Fibroblast of villous mesenchyme (primary cell): ENCODE measurements at regions not wholly inside any gene's neighbourhood (a gene's known extent, or its start where the extent isn't known, plus 50 kb on each side); places are given as distances from the start of the nearest gene placed in this dataset.

Source experiments
- DNase-seq: peaks from one replicate; pipeline ENCODE4 v3.0.0-alpha.2; 2010; ENCODE audit warnings: low read depth
- H3K4me3 ChIP-seq: 2 replicates; pipeline ENCODE4 v1.5.1; 2011; ENCODE audit warnings: low read depth, mild to moderate bottlenecking, low read length
- TF ChIP-seq, protein P1 (sequence below): IDR thresholded peaks from 2 replicates; pipeline ENCODE4 v1.5.1; 2012; ENCODE audit warnings: low read depth, mild to moderate bottlenecking, low read length; ENCODE audit not compliant: insufficient read depth

DNA sequence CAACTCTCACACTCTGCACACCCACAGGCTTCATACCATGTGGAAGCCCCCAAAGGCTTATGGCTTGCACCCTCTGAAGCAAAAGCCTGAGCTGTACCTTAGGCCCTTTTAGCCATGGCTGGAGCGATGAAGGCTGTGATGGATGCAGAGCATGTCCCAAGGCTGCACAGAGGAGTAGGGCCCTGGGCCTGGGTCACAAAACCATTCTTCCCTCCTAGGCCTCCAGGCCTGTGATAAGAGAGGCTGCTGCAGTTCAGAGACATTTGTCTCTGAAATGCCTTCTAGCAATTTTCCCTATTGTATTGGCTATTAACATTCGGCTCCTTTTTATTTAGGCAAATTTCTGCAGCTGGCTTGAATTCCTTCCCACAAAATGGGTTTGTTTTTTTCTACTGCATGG is 1707.7 kb downstream of the MRPL39 start:
- DNase-seq = no peak
- TF ChIP-seq, protein P1, sequence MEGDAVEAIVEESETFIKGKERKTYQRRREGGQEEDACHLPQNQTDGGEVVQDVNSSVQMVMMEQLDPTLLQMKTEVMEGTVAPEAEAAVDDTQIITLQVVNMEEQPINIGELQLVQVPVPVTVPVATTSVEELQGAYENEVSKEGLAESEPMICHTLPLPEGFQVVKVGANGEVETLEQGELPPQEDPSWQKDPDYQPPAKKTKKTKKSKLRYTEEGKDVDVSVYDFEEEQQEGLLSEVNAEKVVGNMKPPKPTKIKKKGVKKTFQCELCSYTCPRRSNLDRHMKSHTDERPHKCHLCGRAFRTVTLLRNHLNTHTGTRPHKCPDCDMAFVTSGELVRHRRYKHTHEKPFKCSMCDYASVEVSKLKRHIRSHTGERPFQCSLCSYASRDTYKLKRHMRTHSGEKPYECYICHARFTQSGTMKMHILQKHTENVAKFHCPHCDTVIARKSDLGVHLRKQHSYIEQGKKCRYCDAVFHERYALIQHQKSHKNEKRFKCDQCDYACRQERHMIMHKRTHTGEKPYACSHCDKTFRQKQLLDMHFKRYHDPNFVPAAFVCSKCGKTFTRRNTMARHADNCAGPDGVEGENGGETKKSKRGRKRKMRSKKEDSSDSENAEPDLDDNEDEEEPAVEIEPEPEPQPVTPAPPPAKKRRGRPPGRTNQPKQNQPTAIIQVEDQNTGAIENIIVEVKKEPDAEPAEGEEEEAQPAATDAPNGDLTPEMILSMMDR = no peak
- H3K4me3 ChIP-seq = no peak overlapping the region

DNA sequence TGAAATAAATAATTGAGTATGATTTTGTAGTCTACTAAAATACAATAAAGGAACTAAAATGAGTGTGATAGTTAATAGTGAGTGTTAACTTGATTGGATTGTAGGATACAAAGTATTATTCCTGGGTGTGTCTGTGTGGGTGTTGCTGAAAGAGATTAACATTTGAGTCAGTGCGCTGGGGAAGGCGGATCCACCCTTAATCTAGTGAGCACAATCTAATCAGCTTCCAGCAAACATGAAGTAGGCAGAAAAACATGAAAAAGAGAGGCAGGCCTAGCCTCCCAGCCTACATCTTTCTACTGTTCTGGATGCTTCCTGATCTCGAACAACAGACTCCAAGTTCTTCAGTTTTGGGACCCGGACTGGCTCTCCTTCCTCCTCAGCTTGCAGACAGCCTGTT is 1716.6 kb downstream of the MRPL39 start:
- TF ChIP-seq, protein P1 = no peak
- H3K4me3 ChIP-seq = no peak overlapping the region
- no peak for DNase-seq

DNA sequence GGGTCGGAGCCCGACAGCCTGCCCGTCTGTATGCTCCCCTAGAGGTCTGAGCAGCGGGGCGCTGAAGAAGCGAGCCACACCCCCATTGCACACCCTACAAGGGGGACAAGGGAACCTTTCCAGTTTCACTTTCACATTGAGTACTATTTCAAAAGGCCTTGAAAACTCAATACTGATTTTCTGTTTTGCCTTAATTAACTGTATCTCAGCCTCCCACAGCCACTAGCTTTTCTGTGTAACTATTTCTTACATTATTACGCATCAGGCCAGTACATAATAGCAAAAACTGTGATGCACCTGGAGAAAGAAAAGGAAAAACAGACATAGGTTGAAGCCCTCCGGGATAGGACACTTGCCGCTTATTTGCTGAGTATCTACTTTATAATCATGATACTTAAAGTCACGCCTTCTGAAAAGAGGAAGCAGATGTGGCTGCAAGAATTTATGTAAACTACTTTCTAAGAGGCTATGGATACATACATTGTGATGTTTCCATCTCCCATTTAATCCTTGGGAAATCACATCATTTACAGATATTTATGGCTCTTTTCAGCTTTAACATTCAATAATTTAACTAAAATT is 1719.5 kb downstream of the MRPL39 start:
- H3K4me3 ChIP-seq = no peak overlapping the region
- DNase-seq = no peak
- TF ChIP-seq, protein P1 = no peak

DNA sequence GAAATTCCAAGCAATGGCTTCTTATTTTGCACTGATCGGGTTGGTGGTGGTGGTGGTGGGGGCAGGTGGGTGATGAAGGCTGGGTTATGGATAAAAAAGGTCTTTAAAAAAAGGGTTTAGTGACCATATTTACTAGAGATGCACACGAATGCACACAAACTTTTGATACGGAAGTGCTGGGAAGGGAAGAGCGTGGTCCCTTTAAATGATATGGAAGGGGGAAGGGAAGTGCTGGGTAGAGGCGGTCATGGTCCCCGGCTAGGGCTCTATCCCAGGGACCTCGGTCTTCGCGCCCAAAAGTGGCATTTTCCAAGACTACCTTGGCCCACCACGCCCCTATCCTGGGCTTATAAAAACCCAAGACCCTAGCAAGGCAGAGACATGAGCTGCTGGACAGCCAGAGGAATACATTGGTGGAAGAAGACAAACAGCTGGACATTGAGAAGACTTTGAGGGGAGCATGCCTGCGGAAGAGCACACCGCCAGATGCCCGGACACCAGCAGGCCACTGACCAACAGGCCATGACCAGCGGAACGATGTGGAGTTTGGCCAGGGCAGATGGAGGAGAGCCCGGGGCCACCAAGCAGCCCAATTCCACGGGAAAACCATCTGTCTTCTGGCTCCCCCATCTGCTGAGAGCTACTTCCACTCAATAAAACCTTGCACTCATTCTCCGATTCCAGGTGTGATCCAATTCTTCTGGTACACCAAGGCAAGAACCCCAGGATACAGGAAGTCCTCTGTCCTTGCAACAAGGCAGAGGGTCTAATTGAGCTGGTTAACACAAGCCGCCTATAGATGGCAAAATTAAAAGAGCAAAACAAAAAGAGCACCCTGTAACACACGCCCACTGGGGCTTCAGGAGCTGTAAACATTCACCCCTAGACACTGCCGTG is 1720.2 kb downstream of the MRPL39 start:
- no peak for DNase-seq
- no peak overlapping the region for H3K4me3 ChIP-seq
- TF ChIP-seq, protein P1 = no peak

DNA sequence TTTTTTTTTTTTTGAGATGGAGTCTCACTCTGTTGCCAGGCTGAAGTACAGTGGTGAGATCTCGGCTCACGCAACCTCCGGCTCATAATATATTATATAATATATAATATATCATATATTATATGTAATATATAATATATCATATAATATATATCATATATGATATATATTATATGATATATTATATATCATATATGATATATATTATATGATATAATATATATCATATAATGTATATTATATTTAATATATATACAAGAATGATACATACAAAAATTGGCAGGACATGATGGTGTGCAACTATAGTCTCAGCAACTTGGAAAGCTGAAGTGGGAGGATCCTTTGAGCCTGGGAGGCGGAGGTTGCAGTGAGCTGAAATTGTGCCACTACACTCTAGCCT is 1725.5 kb downstream of the MRPL39 start:
- no peak overlapping the region for H3K4me3 ChIP-seq
- DNase-seq = no peak
- TF ChIP-seq, protein P1 = no peak

DNA sequence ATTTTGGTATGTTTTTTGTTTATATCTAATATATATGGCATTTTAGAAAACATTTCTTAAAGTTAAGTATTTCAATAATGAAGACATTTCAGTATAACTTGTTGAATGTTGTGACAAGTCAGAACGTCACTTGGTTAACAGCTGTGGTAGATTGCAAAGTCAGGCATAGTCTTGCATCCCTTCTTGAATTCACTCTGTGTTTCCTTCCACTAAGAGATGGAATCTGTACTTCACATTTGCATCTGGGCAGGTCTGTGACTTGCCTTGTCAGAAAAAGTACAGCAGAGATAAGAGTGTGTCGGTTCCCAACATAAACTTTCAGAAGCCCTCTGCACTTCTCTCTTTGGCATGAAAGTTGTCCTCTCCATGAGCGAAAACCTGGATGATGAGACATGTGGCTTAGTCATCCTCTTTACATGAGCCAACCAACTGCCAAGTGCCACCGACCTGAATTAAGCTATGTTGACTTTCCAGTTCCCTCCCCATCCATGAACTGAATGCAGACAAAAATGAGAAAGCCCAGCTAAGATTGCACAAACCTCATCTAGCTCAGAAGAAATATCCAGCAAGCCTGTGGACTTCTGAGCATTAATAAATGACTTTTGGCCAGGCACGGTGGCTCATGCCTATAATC is 1730.2 kb downstream of the MRPL39 start:
- no peak for DNase-seq
- no peak overlapping the region for H3K4me3 ChIP-seq
- TF ChIP-seq, protein P1 = no peak
